SK-N-MC (cell line): ENCODE measurements at regions not wholly inside any gene's neighbourhood (a gene's known extent, or its start where the extent isn't known, plus 50 kb on each side); places are given as distances from the start of the nearest gene placed in this dataset.

ENCODE experiments used
- EZH2 ChIP-seq: fragments of 200-600 bp; sonication (generic); IDR thresholded peaks from one replicate; pipeline ENCODE4 v1.6.1; 2017; ENCODE audit warnings: antibody characterized with exemption
- POLR2AphosphoS5 ChIP-seq: IDR thresholded peaks from 2 replicates; pipeline ENCODE4 v1.6.1; 2012; ENCODE audit warnings: mild to moderate bottlenecking, low read depth, low read length, borderline replicate concordance

DNA sequence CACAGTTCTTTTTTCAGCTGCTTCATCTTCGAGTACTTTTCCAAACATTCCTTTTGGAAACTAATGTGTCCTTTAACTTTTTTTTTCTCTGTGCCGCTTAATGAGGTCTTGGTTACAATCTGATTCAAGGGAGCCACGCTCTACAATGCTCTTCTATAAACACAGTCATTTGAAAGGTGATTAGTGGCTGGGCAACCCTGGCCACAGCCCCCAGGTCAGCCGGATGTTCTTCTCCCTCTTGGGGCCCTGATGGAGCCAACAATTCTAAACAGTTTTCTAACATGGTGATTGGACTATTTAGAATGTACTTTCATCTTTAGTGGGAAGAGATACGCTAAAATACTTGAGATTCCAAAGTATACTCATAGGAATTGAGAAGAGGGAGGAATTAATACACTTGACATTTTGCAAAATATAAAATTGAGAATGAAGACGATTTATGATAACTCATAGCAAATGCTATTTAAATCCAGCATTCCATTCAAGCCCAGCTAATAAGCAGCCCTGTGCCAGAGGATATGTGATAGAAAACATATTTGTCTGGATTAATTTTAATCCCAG is 83.7 kb upstream of the MBOAT2 start:
- TF ChIP-seq POLR2AphosphoS5 (no peak), EZH2 (no peak)
